K562 (cell line): ENCODE measurements at regions not wholly inside any gene's neighbourhood (a gene's known extent, or its start where the extent isn't known, plus 50 kb on each side); places are given as distances from the start of the nearest gene placed in this dataset.

Source experiments
- ADNP ChIP-seq: fragments of 200-800 bp; sonication (Bioruptor generic); IDR thresholded peaks from 2 replicates; pipeline ENCODE4 v1.6.1; 2016; ENCODE audit warnings: missing genetic modification characterization, missing compliant biosample characterization
- ATF3 ChIP-seq, 2 experiments: fragments of 450-650 bp in 1 of 2; sonication (generic) in 1 of 2; formaldehyde crosslinking in 1 of 2; IDR thresholded peaks in 1 of 2; conservative IDR thresholded peaks in 1 of 2; 2 replicates each; pipeline versions ENCODE4 v1.6.1 to v1.8.1; 2016 to 2023; ENCODE audit warnings: mild to moderate bottlenecking in 2 of 2, moderate library complexity in 2 of 2, inconsistent platforms in 1 of 2, missing genetic modification reagents in 1 of 2
- CTCF ChIP-seq, 3 experiments: IDR thresholded peaks in 2 of 3; conservative IDR thresholded peaks in 1 of 3; 2 replicates each; pipeline ENCODE4 v1.5.1; 2011 to 2012; ENCODE audit warnings: low read length in 3 of 3, mild to moderate bottlenecking in 3 of 3, control low read depth in 2 of 3, improper control_type of control experiment in 1 of 3, inconsistent platforms in 1 of 3, low read depth in 1 of 3, mixed read lengths in 1 of 3, moderate library complexity in 1 of 3; ENCODE audit not compliant: insufficient read depth in 2 of 3
- FOXM1 ChIP-seq, 2 experiments: fragments of 450-650 bp in 1 of 2; sonication (generic) in 1 of 2; formaldehyde crosslinking in 1 of 2; IDR thresholded peaks; 2 replicates each; pipeline versions ENCODE4 v1.6.1 to v1.9.0; 2017 to 2022; ENCODE audit warnings: low read depth in 2 of 2, mild to moderate bottlenecking in 2 of 2, missing genetic modification reagents in 1 of 2, moderate library complexity in 1 of 2
- HNRNPH1 ChIP-seq: fragments of 200-400 bp; formaldehyde crosslinking; optimal IDR thresholded peaks from 2 replicates; pipeline ENCODE3; 2017; ENCODE audit warnings: low read depth, mild to moderate bottlenecking, low read length, moderate library complexity
- MAFF ChIP-seq: IDR thresholded peaks from 2 replicates; pipeline ENCODE4 v1.6.1; 2012; ENCODE audit warnings: low read length, improper control_type of control experiment
- MTA1 ChIP-seq: fragments of 450-650 bp; IDR thresholded peaks from 2 replicates; pipeline ENCODE4 v1.6.1; 2017; ENCODE audit warnings: borderline replicate concordance
- NR2C2 ChIP-seq, 2 experiments: fragments of 200-800 bp in 1 of 2; sonication (Bioruptor generic) in 1 of 2; sonication (generic) in 1 of 2; formaldehyde crosslinking in 1 of 2; IDR thresholded peaks; 2 replicates each; pipeline versions ENCODE4 v1.6.1 to v1.8.0; 2016 to 2022; ENCODE audit warnings: mild to moderate bottlenecking in 1 of 2, missing compliant biosample characterization in 1 of 2, missing genetic modification characterization in 1 of 2, missing genetic modification reagents in 1 of 2
- NRF1 ChIP-seq, 2 experiments: fragments of 450-650 bp; IDR thresholded peaks in 1 of 2; conservative IDR thresholded peaks in 1 of 2; 2 replicates each; pipeline ENCODE4 v1.6.1; 2014; ENCODE audit warnings: mild to moderate bottlenecking in 2 of 2
- PREB ChIP-seq: sonication (generic); formaldehyde crosslinking; IDR thresholded peaks from 2 replicates; pipeline ENCODE4 v1.8.1; 2023; ENCODE audit warnings: mild to moderate bottlenecking, missing genetic modification reagents
- RAD21 ChIP-seq, 2 experiments: fragments of 250-450 bp in 1 of 2; fragments of 450-650 bp in 1 of 2; sonication (Bioruptor Pico) in 1 of 2; formaldehyde crosslinking in 1 of 2; IDR thresholded peaks in 1 of 2; conservative IDR thresholded peaks in 1 of 2; 2 replicates each; pipeline versions ENCODE4 v1.4.0 to v1.8.0; 2020 to 2022; ENCODE audit warnings: mild to moderate bottlenecking in 2 of 2, moderate library complexity in 1 of 2
- SP1 ChIP-seq: sonication (generic); formaldehyde crosslinking; IDR thresholded peaks from 2 replicates; pipeline ENCODE4 v1.8.1; 2022; ENCODE audit warnings: mild to moderate bottlenecking, missing genetic modification reagents
- TGIF2 ChIP-seq: sonication (generic); formaldehyde crosslinking; IDR thresholded peaks from 2 replicates; pipeline ENCODE4 v1.8.1; 2022; ENCODE audit warnings: mild to moderate bottlenecking, missing genetic modification reagents, moderate library complexity
- ZNF282 ChIP-seq: sonication (generic); formaldehyde crosslinking; IDR thresholded peaks from 2 replicates; pipeline ENCODE4 v1.8.1; 2023; ENCODE audit warnings: missing genetic modification reagents

GRCh38 chr22:48185071-48186055, 1422.9 kb downstream of the TBC1D22A start:
- TF ChIP-seq FOXM1 (IDR thresholded peaks at IDR 0.05; ENCODE audit: low read depth) (no peak), FOXM1 (CRISPR knock-in tag; IDR thresholded peaks at IDR 0.05; ENCODE audit: low read depth) (no peak), ZNF282 (CRISPR knock-in tag) (no peak), SP1 (CRISPR knock-in tag) (no peak), MAFF (no peak), HNRNPH1 (no peak), ADNP (tag) (no peak), NR2C2 (CRISPR knock-in tag; IDR thresholded peaks at IDR 0.05) (no peak), NR2C2 (tag; IDR thresholded peaks at IDR 0.05) (no peak), MTA1 (no peak), PREB (CRISPR knock-in tag) (no peak), TGIF2 (CRISPR knock-in tag) (no peak), ATF3 (IDR thresholded peaks at IDR 0.05) (no peak), ATF3 (CRISPR knock-in tag; conservative IDR thresholded peaks at IDR 0.05) (no peak), NRF1 (conservative IDR thresholded peaks at IDR 0.05 in 1 of 2, IDR thresholded peaks at IDR 0.05 in 1 of 2) (no peak), CTCF (IDR thresholded peaks at IDR 0.05 in 2 of 3, conservative IDR thresholded peaks at IDR 0.05 in 1 of 3; ENCODE audit: insufficient read depth in 2 of 3, low read depth in 1 of 3, low read length in 3 of 3) (no peak), RAD21 (CRISPR knock-in tag; conservative IDR thresholded peaks at IDR 0.05 in 1 of 2, IDR thresholded peaks at IDR 0.05 in 1 of 2) (no peak)
